Panc1 (cell line): ENCODE measurements at regions not wholly inside any gene's neighbourhood (a gene's known extent, or its start where the extent isn't known, plus 50 kb on each side); places are given as distances from the start of the nearest gene placed in this dataset.

ENCODE experiments used
- ATAC-seq: fragments of 200-7000 bp; cut with Tn5 transposase; 2 replicates; pipeline ENCODE4 v1.9.1; 2020; ENCODE audit warnings: mild to moderate bottlenecking, moderate library complexity
- BruUV-seq: library from RNA; stranded (reverse); fragments of 400-500 nt; replicated peaks from 2 replicates; lab custom pipeline; 2021; lab: Mats Ljungman, UMichigan
- CTCF ChIA-PET: fragments of 300-600 bp; sonication (Branson Sonifier 250); formaldehyde crosslinking; loops from one replicate; lab custom pipeline; 2022; ENCODE audit warnings: antibody characterized with exemption; lab: Charles Lee
- POLR2A ChIA-PET: fragments of 300-600 bp; sonication (Branson Sonifier 250); formaldehyde crosslinking; loops from one replicate; lab custom pipeline; 2022; ENCODE audit warnings: antibody characterized with exemption; lab: Charles Lee
- DNase-seq: peaks from one replicate; pipeline ENCODE4 v3.0.0-alpha.2; 2010; ENCODE audit warnings: low read depth, low spot score
- H3K27ac ChIP-seq: 2 replicates; pipeline ENCODE4 v1.5.1; 2011; ENCODE audit warnings: mild to moderate bottlenecking, low read length, inconsistent platforms
- H3K27me3 ChIP-seq: fragments of 200-500 bp; sonication (Bioruptor generic); 2 replicates; pipeline ENCODE4 v1.6.0; 2014; ENCODE audit warnings: low read length, inconsistent platforms; ENCODE audit not compliant: control insufficient read depth, insufficient read depth
- H3K36me3 ChIP-seq: fragments of 200-500 bp; sonication (Bioruptor generic); 2 replicates; pipeline ENCODE4 v1.5.1; 2014; ENCODE audit warnings: inconsistent platforms, mild to moderate bottlenecking, low read length, moderate library complexity; ENCODE audit not compliant: control insufficient read depth, insufficient read depth
- H3K4me1 ChIP-seq: 2 replicates; pipeline ENCODE4 v1.5.1; 2011; ENCODE audit warnings: inconsistent platforms, mild to moderate bottlenecking, low read length, moderate library complexity; ENCODE audit not compliant: control insufficient read depth, insufficient read depth
- H3K4me3 ChIP-seq, 2 experiments: 2 replicates each; pipeline ENCODE4 v1.5.1; 2011 to 2012; ENCODE audit warnings: low read depth in 2 of 2, low read length in 2 of 2, mild to moderate bottlenecking in 2 of 2, inconsistent platforms in 1 of 2, moderate library complexity in 1 of 2
- H3K9me3 ChIP-seq: fragments of 200-500 bp; sonication (Bioruptor generic); 2 replicates; pipeline ENCODE4 v1.5.1; 2014; ENCODE audit warnings: low read depth, mild to moderate bottlenecking, inconsistent platforms, low read length, moderate library complexity; ENCODE audit not compliant: control insufficient read depth, insufficient read depth
- CTCF ChIP-seq: fragments of 450-650 bp; IDR thresholded peaks from 2 replicates; pipeline ENCODE4 v1.5.1; 2017; ENCODE audit warnings: mild to moderate bottlenecking
- POLR2AphosphoS5 ChIP-seq: IDR thresholded peaks from 2 replicates; pipeline ENCODE4 v1.6.1; 2012; ENCODE audit warnings: mild to moderate bottlenecking, low read depth, low read length, moderate library complexity
- REST ChIP-seq, 2 experiments: IDR thresholded peaks; 2 replicates each; pipeline ENCODE4 v1.6.1; 2011 to 2012; ENCODE audit warnings: low read depth in 2 of 2, control low read depth in 1 of 2, low read length in 1 of 2, mild to moderate bottlenecking in 1 of 2, moderate library complexity in 1 of 2; ENCODE audit not compliant: insufficient read depth in 1 of 2
- SIN3A ChIP-seq: IDR thresholded peaks from 2 replicates; pipeline ENCODE4 v1.6.1; 2012; ENCODE audit warnings: low read depth, mild to moderate bottlenecking, low read length, moderate library complexity, borderline replicate concordance; ENCODE audit not compliant: insufficient read depth
- TCF7L2 ChIP-seq: IDR thresholded peaks from 2 replicates; pipeline ENCODE4 v1.6.1; 2011; ENCODE audit warnings: mild to moderate bottlenecking, low read depth, low read length, inconsistent platforms
- in situ Hi-C: cut with HindIII; loops from 2 replicates; pipeline ENCODE4 v1.10.0; 2016; ENCODE audit warnings: low sequenced_read_pairs, low pct_unique_long_range_greater_than_20kb
- intact Hi-C: fragments of 100-400 bp; cut with micrococcal nuclease; formaldehyde crosslinking; loops from one replicate; pipeline ENCODE4 v1.10.0; 2022; ENCODE audit not compliant: unreplicated experiment

- H3K4me3 ChIP-seq: no peak overlapping the region
- in situ Hi-C loops: no loop called here
- H3K27ac ChIP-seq: no peak overlapping the region
- ChIA-PET CTCF (interaction anchor here (0.6 to 0.7 kb wide), 2 partner anchors 86 to 516 kb away, joined by 4 to 7 read pairs; no protein-coding TSS in a partner anchor), POLR2A (no interaction called here)
- DNase-seq (no peak), ATAC-seq (no peak)
- no peaks in the 10 kb centered on the region for H3K27me3 ChIP-seq
- H3K36me3 ChIP-seq: no peaks in the 10 kb centered on the region
- BruUV-seq: no TSS peak
- TF ChIP-seq TCF7L2: no peak
- TF ChIP-seq POLR2AphosphoS5: no peak
- no peak for TF ChIP-seq SIN3A
- TF ChIP-seq CTCF: no peak
- TF ChIP-seq REST (IDR thresholded peaks at IDR 0.05; ENCODE audit: insufficient read depth in 1 of 2, low read depth in 2 of 2, low read length in 1 of 2): no peak
- no peaks in the 10 kb centered on the region for H3K9me3 ChIP-seq
- intact Hi-C loops: no loop called here
- H3K4me1 ChIP-seq: no peaks in the 10 kb centered on the region
These were observed 91.4 kb upstream of the NAMPT start for GRCh38 chr7:106376026-106376799.

- CTCF ChIA-PET: interaction anchor here (0.6 kb wide), 1 partner anchor 515 kb away, joined by 7 read pairs; no protein-coding TSS in a partner anchor
- POLR2A ChIA-PET: no interaction called here
- no peak overlapping the region for H3K27ac ChIP-seq
- no peaks in the 10 kb centered on the region for H3K9me3 ChIP-seq
- TF ChIP-seq CTCF: no peak
- TF ChIP-seq REST (IDR thresholded peaks at IDR 0.05; ENCODE audit: insufficient read depth in 1 of 2, low read depth in 2 of 2, low read length in 1 of 2): no peak
- TF ChIP-seq POLR2AphosphoS5: no peak
- no peak for TF ChIP-seq SIN3A
- TF ChIP-seq TCF7L2: no peak
- intact Hi-C loops: no loop called here
- no peak overlapping the region for H3K4me3 ChIP-seq
- H3K4me1 ChIP-seq: no peaks in the 10 kb centered on the region
- DNase-seq (no peak), ATAC-seq (no peak)
- no peaks in the 10 kb centered on the region for H3K36me3 ChIP-seq
- H3K27me3 ChIP-seq: no peaks in the 10 kb centered on the region
- in situ Hi-C loops: no loop called here
- BruUV-seq: no TSS peak
These were observed 90.7 kb upstream of the NAMPT start for GRCh38 chr7:106375499-106375898.
